Breast epithelium (tissue), 3 donors: ENCODE measurements at regions not wholly inside any gene's neighbourhood (a gene's known extent, or its start where the extent isn't known, plus 50 kb on each side); places are given as distances from the start of the nearest gene placed in this dataset.

ENCODE experiments used
- POLR2A ChIP-seq: fragments of 450-650 bp; IDR thresholded peaks from one replicate; pipeline ENCODE4 v1.6.1; 2016; ENCODE audit warnings: antibody characterized with exemption, mild to moderate bottlenecking, moderate library complexity
- TF ChIP-seq, protein P1 (sequence below), 3 donors: fragments of 450-650 bp; IDR thresholded peaks; one replicate each; pipeline ENCODE4 v1.5.1; 2016 to 2017; ENCODE audit warnings: antibody characterized with exemption in 3 of 3, mild to moderate bottlenecking in 3 of 3, moderate library complexity in 3 of 3

DNA sequence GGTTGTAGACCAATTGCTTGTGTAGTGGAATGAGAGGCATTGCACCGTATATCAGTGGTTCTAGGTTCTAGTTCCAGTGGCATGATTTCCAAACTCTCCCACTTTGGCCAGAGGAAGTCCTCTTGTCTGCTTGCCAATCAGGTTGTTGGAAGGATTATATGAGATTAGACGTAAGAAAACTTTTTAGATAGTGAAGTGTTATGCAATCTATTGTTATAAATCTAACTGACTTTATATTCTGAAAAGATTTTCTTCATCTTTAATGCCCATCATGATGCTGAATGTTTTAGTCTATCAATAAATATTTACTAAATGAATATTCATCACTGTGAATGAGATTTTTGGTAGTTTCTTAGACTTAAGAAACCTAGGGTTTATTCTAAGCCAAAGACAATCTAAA is 152.6 kb downstream of the TFPI2 start:
- TF ChIP-seq POLR2A = no peak
- TF ChIP-seq, protein P1, sequence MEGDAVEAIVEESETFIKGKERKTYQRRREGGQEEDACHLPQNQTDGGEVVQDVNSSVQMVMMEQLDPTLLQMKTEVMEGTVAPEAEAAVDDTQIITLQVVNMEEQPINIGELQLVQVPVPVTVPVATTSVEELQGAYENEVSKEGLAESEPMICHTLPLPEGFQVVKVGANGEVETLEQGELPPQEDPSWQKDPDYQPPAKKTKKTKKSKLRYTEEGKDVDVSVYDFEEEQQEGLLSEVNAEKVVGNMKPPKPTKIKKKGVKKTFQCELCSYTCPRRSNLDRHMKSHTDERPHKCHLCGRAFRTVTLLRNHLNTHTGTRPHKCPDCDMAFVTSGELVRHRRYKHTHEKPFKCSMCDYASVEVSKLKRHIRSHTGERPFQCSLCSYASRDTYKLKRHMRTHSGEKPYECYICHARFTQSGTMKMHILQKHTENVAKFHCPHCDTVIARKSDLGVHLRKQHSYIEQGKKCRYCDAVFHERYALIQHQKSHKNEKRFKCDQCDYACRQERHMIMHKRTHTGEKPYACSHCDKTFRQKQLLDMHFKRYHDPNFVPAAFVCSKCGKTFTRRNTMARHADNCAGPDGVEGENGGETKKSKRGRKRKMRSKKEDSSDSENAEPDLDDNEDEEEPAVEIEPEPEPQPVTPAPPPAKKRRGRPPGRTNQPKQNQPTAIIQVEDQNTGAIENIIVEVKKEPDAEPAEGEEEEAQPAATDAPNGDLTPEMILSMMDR (IDR thresholded peaks at IDR 0.05) = no peak
